ENCODE measurements at regions not wholly inside any gene's neighbourhood (a gene's known extent, or its start where the extent isn't known, plus 50 kb on each side); places are given as distances from the start of the nearest gene placed in this dataset.

DNA sequence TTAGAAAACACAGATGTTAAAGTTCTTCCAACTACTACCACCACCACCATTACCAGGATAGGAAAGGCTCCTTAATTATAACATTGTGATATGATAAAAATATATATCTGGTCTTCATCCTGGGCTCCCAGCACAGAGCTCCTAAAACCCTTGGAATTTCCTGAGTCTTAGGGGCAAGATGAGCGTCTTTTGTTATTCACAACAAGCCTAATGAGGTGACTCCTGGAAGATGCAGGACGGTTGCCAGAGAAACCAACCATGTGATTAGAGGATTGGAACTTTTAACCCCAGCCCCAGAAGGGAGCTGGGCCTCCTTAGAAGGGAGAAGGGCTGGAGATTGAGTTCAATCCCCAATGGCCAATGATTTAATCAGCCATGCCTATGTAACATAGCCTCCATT lies 148.0 kb upstream of the ADRA1B start:
- Mint-ChIP-seq H3K36me3 (no peaks in the 10 kb centered on the region), H3K4me3 (no peak overlapping the region), H3K9me3 (no peaks in the 10 kb centered on the region), H3K4me1 (peaks cover 6% of the 10 kb centered on the region), H3K27me3 (peaks cover 5% of the 10 kb centered on the region), H3K27ac (no peak overlapping the region)
- DNase-seq (ENCODE audit: low spot score in 2 of 2), result no peak
- no peak for ATAC-seq (ENCODE audit: low read depth)

GRCh38 chr5:159772698-159773061 lies 143.6 kb upstream of the ADRA1B start:
- Mint-ChIP-seq H3K27ac (peak overlapping the region; percentile 52), H3K27me3 (peaks cover 10% of the 10 kb centered on the region), H3K4me1 (peaks cover 6% of the 10 kb centered on the region), H3K4me3 (peak overlapping the region; percentile 67), H3K36me3 (no peaks in the 10 kb centered on the region), H3K9me3 (no peaks in the 10 kb centered on the region)
- ATAC-seq (ENCODE audit: low read depth) (no peak), DNase-seq (ENCODE audit: low spot score in 2 of 2) (no peak)

DNA sequence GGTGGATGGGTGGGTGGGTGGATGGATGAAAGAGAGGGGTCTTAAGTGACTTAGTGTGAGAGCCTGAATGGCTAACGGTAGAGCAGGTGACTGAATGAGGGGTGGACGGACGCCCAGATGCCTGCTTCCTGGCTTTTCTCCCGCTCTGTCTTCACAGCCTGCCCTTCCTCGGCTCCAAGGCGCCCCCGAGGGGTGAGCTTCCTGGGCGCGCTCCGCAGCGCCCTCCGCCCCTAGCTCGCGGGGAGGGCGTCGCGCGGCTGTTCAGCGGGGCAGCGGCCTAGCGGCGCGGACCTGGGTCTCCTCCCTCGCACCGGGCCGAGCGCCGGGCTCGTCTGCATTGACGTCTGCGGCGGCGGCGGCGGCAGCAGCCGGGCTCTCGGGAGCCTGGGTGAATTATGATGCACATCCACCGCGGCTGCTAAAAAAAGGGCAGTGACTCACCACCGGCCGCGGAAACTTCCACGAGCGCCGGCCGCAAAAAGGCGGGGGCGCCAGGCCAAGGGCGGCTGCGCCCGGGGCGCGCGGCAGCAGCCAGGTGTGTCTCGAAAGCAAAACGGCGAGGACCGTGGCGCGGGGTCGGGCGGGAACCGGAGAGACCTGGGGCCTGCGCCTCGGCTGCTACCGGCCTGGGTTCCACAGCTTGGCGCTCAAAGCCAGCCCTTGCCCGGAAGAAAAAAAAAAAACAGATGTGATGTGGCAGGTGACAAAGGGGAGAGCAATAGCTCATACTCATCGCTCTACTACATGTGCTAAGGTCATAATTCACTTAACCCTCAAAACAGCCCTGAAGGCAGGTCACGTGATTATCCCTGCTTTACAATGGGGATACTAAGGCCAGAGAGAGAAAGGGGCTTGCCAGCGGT lies 143.0 kb upstream of the ADRA1B start:
- H3K9me3 Mint-ChIP-seq, result no peaks in the 10 kb centered on the region
- ATAC-seq (ENCODE audit: low read depth), result peak; percentile 89
- H3K36me3 Mint-ChIP-seq, result no peaks in the 10 kb centered on the region
- H3K4me3 Mint-ChIP-seq, result peak overlapping the region; percentile 67
- H3K27me3 Mint-ChIP-seq, result peaks cover 10% of the 10 kb centered on the region
- peak overlapping the region; percentile 52 for H3K27ac Mint-ChIP-seq
- DNase-seq (ENCODE audit: low spot score in 2 of 2), result peak; percentile 59
- peaks cover 6% of the 10 kb centered on the region for H3K4me1 Mint-ChIP-seq

DNA sequence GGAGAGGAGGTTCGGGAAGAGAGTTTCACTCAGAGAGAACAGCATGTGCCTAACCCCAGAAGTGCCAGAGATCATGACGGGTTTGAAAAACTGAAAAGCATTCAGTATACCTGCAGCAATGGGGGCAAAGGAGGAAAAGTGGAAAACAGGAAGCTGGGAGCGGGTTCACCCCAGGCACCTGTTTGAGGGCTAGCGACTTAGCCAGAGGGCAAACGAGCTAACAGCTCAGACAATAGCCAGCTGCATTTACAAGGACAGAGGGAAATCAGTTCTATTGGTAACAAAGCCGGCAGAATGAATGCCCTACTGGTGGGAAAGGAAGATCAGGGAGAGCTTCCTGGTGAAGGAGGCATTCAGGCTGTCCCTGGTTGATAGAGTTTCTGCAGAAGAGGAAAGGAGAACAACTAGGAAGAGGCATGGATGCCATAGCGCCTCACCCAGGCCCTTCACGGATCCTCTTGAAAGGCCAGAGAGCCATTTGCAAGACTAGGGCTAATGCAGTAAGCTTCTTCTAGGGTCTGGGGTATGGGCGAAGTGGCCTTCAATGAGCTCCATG lies 141.7 kb upstream of the ADRA1B start:
- DNase-seq (ENCODE audit: low spot score in 2 of 2), result no peak
- ATAC-seq (ENCODE audit: low read depth), result no peak
- Mint-ChIP-seq H3K36me3 (no peaks in the 10 kb centered on the region), H3K4me1 (peaks cover 6% of the 10 kb centered on the region), H3K4me3 (no peak overlapping the region), H3K27ac (no peak overlapping the region), H3K27me3 (peaks cover 7% of the 10 kb centered on the region), H3K9me3 (no peaks in the 10 kb centered on the region)

- Mint-ChIP-seq H3K9me3 (no peaks in the 10 kb centered on the region), H3K27ac (no peak overlapping the region), H3K36me3 (no peaks in the 10 kb centered on the region), H3K4me3 (no peak overlapping the region), H3K27me3 (peaks cover 7% of the 10 kb centered on the region), H3K4me1 (peaks cover 6% of the 10 kb centered on the region)
- no peak for DNase-seq (ENCODE audit: low spot score in 2 of 2)
- no peak for ATAC-seq (ENCODE audit: low read depth)
Measured at GRCh38 chr5:159775890-159776289, 140.4 kb upstream of the ADRA1B start.

DNA sequence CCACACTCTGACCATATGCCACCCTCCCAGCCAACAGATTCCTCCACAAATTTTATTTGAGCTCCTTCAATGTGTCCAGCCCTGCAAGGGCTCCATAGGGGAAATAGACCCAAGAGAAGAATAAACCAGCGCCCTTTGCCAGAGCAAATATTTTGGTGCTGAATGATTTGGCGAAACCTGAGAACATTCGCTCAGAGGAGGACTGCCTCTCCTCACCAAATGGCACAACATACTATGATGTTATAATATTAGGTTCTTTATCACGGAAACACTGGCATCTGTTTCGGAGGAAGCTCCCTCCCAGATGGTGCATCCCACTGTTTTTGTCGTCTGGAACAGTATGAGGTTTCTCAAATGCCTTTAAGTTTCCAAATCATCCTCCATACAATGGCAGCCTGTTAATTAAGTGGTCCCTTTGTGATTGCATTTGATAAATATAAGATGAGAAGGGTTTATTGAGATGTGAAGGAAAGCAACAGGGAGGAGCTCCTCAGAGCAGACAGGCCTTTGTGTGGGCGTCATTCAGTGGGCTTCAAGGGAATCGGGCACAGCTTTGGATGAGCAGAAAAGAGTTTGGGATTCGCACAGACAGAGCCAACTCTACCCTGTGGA lies 139.1 kb upstream of the ADRA1B start:
- peaks cover 7% of the 10 kb centered on the region for H3K27me3 Mint-ChIP-seq
- H3K4me1 Mint-ChIP-seq, result peaks cover 9% of the 10 kb centered on the region
- H3K9me3 Mint-ChIP-seq, result no peaks in the 10 kb centered on the region
- no peak overlapping the region for H3K27ac Mint-ChIP-seq
- no peaks in the 10 kb centered on the region for H3K36me3 Mint-ChIP-seq
- no peak for DNase-seq (ENCODE audit: low spot score in 2 of 2)
- H3K4me3 Mint-ChIP-seq, result no peak overlapping the region
- no peak for ATAC-seq (ENCODE audit: low read depth)

GRCh38 chr5:159779481-159779880 lies 136.8 kb upstream of the ADRA1B start:
- Mint-ChIP-seq H3K4me3 (no peak overlapping the region), H3K9me3 (no peaks in the 10 kb centered on the region)
- DNase-seq (ENCODE audit: low spot score in 2 of 2), result no peak

DNA sequence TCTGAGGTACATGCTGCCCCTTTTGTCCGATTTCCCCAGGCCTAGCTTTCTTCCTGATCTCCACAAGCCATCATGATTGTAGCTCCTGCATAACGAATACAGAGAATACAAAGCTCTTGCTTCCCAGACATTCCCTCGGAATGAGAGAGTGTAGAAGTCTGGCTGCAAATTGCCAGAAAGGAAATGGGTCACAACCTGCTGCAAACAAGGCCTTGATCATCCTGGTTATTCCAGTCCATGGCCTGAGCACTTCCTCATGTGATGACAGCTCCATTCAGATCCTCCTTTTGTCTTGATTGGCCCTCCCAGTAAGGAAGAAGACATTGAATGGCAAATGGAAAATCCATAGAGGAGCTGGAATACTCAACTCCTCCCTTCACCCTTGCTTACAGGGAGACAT lies 136.0 kb upstream of the ADRA1B start:
- H3K36me3 Mint-ChIP-seq, result no peaks in the 10 kb centered on the region
- no peak overlapping the region for H3K4me3 Mint-ChIP-seq
- peaks cover 8% of the 10 kb centered on the region for H3K4me1 Mint-ChIP-seq
- ATAC-seq (ENCODE audit: low read depth) (no peak), DNase-seq (ENCODE audit: low spot score in 2 of 2) (no peak)
- H3K9me3 Mint-ChIP-seq, result no peaks in the 10 kb centered on the region
- H3K27ac Mint-ChIP-seq, result no peak overlapping the region
- peaks cover under 1% of the 10 kb centered on the region for H3K27me3 Mint-ChIP-seq

More at GRCh38 chr5:159779481-159779880, 136.8 kb upstream of the ADRA1B start:
- ATAC-seq (ENCODE audit: low read depth), result no peak
- Mint-ChIP-seq H3K36me3 (no peaks in the 10 kb centered on the region), H3K27me3 (peaks cover 2% of the 10 kb centered on the region), H3K4me1 (peaks cover 8% of the 10 kb centered on the region), H3K27ac (no peak overlapping the region)

DNA sequence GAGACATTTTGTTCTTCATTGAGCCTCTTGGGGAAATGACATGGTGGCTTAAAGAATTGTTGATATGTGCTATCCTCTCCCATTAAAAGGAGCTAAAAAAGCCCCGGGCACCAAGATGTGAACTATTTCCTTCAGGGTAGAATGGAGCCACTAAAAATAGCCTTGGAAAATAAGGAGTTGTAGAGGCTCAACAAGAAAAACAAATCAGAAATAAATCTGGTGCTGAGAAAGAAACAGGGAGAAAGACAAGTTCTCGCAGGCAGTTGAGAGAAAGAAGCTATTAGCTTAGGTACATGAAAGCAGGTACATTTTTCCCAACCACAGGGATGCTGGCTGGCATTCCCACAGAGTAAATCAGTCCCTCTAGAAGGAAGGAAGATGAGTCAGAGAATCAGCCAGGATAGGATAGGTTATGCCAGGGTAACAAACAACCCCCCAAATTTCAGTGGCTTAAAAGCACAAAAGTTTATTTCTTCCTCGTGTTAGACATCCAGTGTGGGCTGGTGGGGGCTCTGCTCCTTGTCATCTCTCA lies 134.6 kb upstream of the ADRA1B start:
- no peak for ATAC-seq (ENCODE audit: low read depth)
- H3K4me1 Mint-ChIP-seq, result peaks cover 8% of the 10 kb centered on the region

DNA sequence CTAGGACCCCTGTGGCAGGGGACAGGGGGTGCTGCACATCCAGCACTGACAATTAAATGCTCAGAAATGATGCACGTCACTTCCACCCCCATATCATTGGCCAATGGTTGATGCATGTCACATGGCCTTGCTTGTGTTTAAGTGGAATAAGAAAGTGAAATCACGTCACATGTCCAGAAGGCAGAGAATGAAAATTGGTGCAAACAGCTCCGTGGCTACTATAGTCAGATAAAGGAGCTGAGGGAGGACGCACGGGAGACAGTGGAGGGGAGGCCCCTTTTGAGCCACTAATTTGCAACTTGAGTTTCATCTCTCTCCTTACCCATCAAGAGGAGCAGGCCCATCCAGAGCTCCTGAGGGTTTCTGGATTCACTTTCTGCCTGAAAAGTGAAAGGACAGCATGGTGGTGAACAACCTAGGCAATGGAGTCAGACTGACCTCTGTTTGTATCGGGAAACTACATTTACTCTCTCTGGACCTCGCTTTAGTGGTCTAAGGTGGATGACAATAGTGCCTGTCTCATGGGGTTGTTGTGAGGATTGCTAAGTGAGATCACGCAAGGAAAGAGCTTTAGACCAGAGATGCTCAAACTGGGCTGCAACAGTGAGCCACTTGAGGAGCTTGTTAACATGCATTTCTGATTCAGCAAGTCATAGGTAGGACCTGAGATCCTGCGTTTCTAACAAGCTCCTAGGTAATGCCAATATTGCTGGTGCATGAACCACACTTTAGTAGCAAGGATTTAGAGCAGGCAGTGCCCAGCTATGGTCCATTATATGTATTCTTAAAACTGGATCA lies 133.9 kb upstream of the ADRA1B start:
- Mint-ChIP-seq H3K36me3 (no peaks in the 10 kb centered on the region), H3K27me3 (peaks cover 3% of the 10 kb centered on the region), H3K27ac (no peak overlapping the region), H3K4me1 (peaks cover 8% of the 10 kb centered on the region), H3K4me3 (peak overlapping the region; percentile 40), H3K9me3 (no peaks in the 10 kb centered on the region)
- DNase-seq (ENCODE audit: low spot score in 2 of 2), result no peak
- peak; percentile 57 for ATAC-seq (ENCODE audit: low read depth)

More for the DNA sequence above, 134.6 kb upstream of the ADRA1B start:
- Mint-ChIP-seq H3K36me3 (no peaks in the 10 kb centered on the region), H3K27me3 (peaks cover 3% of the 10 kb centered on the region), H3K27ac (no peak overlapping the region), H3K9me3 (no peaks in the 10 kb centered on the region), H3K4me3 (no peak overlapping the region)
- no peak for DNase-seq (ENCODE audit: low spot score in 2 of 2)

DNA sequence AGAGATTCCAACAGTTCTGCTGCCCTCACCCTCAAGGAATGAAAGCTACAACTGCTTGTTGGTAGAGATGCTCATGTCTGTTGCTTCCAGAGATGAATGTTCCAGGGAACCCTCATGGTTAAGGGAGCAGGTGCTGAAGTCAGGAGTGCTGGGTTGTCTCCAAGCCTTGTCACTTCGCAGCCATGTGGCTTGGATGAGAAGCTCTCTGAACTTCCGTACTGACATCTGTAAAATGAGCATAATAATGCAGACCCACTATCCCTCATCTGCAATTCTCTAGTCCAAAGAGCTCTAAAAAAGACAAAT lies 133.3 kb upstream of the ADRA1B start:
- Mint-ChIP-seq H3K27me3 (peaks cover 6% of the 10 kb centered on the region), H3K4me1 (peaks cover 8% of the 10 kb centered on the region), H3K36me3 (no peaks in the 10 kb centered on the region), H3K4me3 (no peak overlapping the region), H3K9me3 (no peaks in the 10 kb centered on the region), H3K27ac (no peak overlapping the region)
- no peak for ATAC-seq (ENCODE audit: low read depth)
- no peak for DNase-seq (ENCODE audit: low spot score in 2 of 2)

DNA sequence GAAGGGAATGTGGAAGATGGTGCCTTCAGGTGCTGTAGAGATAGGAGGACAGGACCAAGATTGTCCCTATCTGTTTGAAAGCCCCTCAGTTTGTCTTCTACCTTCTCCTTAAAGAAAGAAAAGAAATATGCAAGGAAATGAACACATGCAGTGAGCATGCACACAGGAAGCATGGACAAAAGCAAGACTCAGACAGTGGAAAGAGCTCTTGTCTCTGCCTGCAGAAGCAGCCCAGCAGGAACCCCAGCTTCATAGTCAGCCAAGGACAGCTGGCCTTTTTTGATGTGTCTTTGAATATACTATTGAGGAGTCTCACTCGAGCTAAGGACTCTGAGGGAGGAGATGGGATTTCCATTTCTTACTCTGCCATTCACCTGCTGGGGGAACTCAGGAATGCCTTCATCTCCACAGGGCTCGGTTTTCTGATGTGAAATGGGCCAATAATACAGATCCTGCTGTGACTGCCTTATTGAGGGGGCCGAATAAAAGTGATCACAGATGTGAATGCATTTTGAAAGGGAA lies 132.5 kb upstream of the ADRA1B start:
- peaks cover 8% of the 10 kb centered on the region for H3K4me1 Mint-ChIP-seq
- H3K27ac Mint-ChIP-seq, result no peak overlapping the region
- no peak overlapping the region for H3K4me3 Mint-ChIP-seq
- DNase-seq (ENCODE audit: low spot score in 2 of 2) (no peak), ATAC-seq (ENCODE audit: low read depth) (no peak)
- no peaks in the 10 kb centered on the region for H3K9me3 Mint-ChIP-seq
- H3K36me3 Mint-ChIP-seq, result no peaks in the 10 kb centered on the region
- peaks cover 6% of the 10 kb centered on the region for H3K27me3 Mint-ChIP-seq

DNA sequence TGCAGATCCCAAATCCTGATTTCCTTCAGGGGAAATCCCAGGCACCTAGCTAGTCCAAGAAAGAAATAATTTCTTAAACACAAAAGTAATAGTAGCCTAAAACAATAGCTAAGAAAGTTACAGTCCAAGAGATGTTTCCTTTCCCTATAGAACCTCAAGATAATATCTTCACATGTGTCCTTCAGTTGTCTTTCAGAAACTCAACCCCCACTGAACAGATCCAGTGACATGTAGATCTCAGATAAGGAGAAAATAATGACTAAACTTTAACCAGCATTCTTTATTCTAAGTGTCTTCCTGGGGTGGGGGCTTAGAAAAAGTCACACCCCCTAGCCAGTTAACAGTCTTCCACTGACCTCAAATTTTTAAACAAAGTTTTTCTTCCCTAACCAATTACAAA lies 131.3 kb upstream of the ADRA1B start:
- peaks cover 6% of the 10 kb centered on the region for H3K27me3 Mint-ChIP-seq
- H3K4me3 Mint-ChIP-seq, result no peak overlapping the region
- no peak overlapping the region for H3K27ac Mint-ChIP-seq
- DNase-seq (ENCODE audit: low spot score in 2 of 2) (no peak), ATAC-seq (ENCODE audit: low read depth) (no peak)
- no peaks in the 10 kb centered on the region for H3K9me3 Mint-ChIP-seq
- H3K36me3 Mint-ChIP-seq, result no peaks in the 10 kb centered on the region
- peaks cover 8% of the 10 kb centered on the region for H3K4me1 Mint-ChIP-seq

DNA sequence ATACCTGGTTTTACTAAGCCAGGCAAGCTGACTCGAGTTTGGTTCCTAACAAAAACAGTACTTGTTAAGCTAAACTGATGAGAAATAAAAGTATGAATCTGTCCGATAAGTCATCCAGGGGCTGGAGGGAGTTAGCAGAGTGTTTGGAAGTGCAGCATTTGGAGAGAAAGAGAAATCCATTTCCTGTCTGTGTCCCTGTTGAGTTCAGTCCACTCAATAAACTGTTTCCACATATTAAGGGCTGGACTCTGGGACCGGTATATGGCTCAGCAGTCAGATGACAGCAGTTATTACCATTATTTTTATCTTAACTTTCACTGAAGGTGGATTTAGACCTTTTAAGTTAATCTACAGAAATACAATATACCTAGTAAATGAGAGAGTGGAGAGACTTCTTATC lies 130.6 kb upstream of the ADRA1B start:
- Mint-ChIP-seq H3K9me3 (no peaks in the 10 kb centered on the region), H3K27me3 (peaks cover 6% of the 10 kb centered on the region), H3K4me3 (no peak overlapping the region), H3K36me3 (no peaks in the 10 kb centered on the region), H3K27ac (no peak overlapping the region), H3K4me1 (peaks cover 8% of the 10 kb centered on the region)
- DNase-seq (ENCODE audit: low spot score in 2 of 2), result no peak
- no peak for ATAC-seq (ENCODE audit: low read depth)

Measured in memory B cell (primary cell).